ENCODE measurements at regions not wholly inside any gene's neighbourhood (a gene's known extent, or its start where the extent isn't known, plus 50 kb on each side); places are given as distances from the start of the nearest gene placed in this dataset.

- no peak for TF ChIP-seq POLR2A (IDR thresholded peaks at IDR 0.05)
- TF ChIP-seq CTCF (IDR thresholded peaks at IDR 0.05) = no peak
These were observed 761.7 kb downstream of the ADGRL2 start for GRCh38 chr1:82562448-82562847.

All from adrenal gland (tissue), 5 donors.